ENCODE measurements at regions not wholly inside any gene's neighbourhood (a gene's known extent, or its start where the extent isn't known, plus 50 kb on each side); places are given as distances from the start of the nearest gene placed in this dataset.

DNA sequence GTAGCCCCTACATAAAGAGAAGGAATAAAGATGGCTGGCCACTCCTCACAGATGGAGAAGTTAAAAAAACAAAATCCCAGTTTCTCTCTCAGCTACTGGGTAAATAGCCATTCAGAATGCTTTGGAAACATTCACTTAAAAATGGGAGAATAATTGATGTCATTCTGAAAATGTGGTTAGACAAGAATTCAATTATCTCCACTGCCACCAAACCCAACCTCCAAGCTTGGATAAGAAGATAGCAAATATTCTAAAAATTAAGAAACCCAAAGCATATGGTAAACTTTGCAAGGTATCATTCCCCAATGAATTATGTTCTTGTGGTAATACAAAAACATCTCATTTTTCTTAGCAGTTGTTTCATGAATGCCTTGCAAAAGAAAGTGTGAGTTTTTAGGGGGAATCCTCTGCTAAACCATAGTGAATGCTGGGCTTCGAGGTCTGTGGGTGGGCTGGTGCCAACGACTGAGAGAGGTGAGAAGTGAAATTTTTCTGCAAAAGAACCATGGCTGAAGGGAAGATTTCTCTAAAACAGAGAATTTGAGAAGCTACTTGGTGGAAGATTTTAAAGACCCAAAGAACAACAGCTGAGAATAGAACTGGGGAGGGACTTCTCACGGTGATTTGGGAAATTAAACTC, 497.9 kb upstream of the JARID2 start:
- DNase-seq: no peak
- H3K4me1 ChIP-seq: no peaks in the 10 kb centered on the region
- H3K4me3 ChIP-seq: no peak overlapping the region
- no peaks in the 10 kb centered on the region for H3K9me3 ChIP-seq
- no peak overlapping the region for H3K27ac ChIP-seq
- intact Hi-C loops (cut with DNase I; ENCODE audit: low total_unique reads): no loop called here
- TF ChIP-seq POLR2A (IDR thresholded peaks at IDR 0.05): no peak
- TF ChIP-seq, protein P1, sequence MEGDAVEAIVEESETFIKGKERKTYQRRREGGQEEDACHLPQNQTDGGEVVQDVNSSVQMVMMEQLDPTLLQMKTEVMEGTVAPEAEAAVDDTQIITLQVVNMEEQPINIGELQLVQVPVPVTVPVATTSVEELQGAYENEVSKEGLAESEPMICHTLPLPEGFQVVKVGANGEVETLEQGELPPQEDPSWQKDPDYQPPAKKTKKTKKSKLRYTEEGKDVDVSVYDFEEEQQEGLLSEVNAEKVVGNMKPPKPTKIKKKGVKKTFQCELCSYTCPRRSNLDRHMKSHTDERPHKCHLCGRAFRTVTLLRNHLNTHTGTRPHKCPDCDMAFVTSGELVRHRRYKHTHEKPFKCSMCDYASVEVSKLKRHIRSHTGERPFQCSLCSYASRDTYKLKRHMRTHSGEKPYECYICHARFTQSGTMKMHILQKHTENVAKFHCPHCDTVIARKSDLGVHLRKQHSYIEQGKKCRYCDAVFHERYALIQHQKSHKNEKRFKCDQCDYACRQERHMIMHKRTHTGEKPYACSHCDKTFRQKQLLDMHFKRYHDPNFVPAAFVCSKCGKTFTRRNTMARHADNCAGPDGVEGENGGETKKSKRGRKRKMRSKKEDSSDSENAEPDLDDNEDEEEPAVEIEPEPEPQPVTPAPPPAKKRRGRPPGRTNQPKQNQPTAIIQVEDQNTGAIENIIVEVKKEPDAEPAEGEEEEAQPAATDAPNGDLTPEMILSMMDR (IDR thresholded peaks at IDR 0.05): no peak
- H3K36me3 ChIP-seq (ENCODE audit: low read depth, missing control alignments): no peaks in the 10 kb centered on the region
- WGBS, 2 donors: 72 to 82% methylated on average over 3 of the region's 3 CpGs
- no peaks in the 10 kb centered on the region for H3K27me3 ChIP-seq

- no peaks in the 10 kb centered on the region for H3K9me3 ChIP-seq
- 79 to 81% methylated on average over 4 of the region's 4 CpGs for WGBS, 2 donors
- DNase-seq: no peak
- no peak for TF ChIP-seq POLR2A (IDR thresholded peaks at IDR 0.05)
- TF ChIP-seq, protein P1 (IDR thresholded peaks at IDR 0.05): no peak
- no peak overlapping the region for H3K4me3 ChIP-seq
- no peaks in the 10 kb centered on the region for H3K4me1 ChIP-seq
- intact Hi-C loops (cut with DNase I; ENCODE audit: low total_unique reads): no loop called here
- no peak overlapping the region for H3K27ac ChIP-seq
- H3K27me3 ChIP-seq: no peaks in the 10 kb centered on the region
- no peaks in the 10 kb centered on the region for H3K36me3 ChIP-seq (ENCODE audit: low read depth, missing control alignments)
Measured at GRCh38 chr6:14748679-14749078, 497.2 kb upstream of the JARID2 start.

GRCh38 chr6:14750059-14750661, 495.7 kb upstream of the JARID2 start:
- WGBS, 2 donors: 81 to 84% methylated on average over 6 of the region's 6 CpGs
- Histone ChIP-seq H3K27me3 (no peaks in the 10 kb centered on the region), H3K36me3 (ENCODE audit: low read depth, missing control alignments) (no peaks in the 10 kb centered on the region), H3K4me3 (no peak overlapping the region), H3K27ac (no peak overlapping the region), H3K9me3 (no peaks in the 10 kb centered on the region), H3K4me1 (no peaks in the 10 kb centered on the region)
- TF ChIP-seq, protein P1 (IDR thresholded peaks at IDR 0.05): no peak
- TF ChIP-seq POLR2A (IDR thresholded peaks at IDR 0.05): no peak
- intact Hi-C loops (cut with DNase I; ENCODE audit: low total_unique reads): no loop called here
- no peak for DNase-seq

- WGBS, 2 donors: 73 to 75% methylated on average over 7 of the region's 7 CpGs
Measured at GRCh38 chr6:14751645-14752175, 494.2 kb upstream of the JARID2 start.

More at GRCh38 chr6:14751645-14752175, 494.2 kb upstream of the JARID2 start:
- H3K4me3 ChIP-seq: no peak overlapping the region
- no peak overlapping the region for H3K27ac ChIP-seq
- no peaks in the 10 kb centered on the region for H3K9me3 ChIP-seq
- no peaks in the 10 kb centered on the region for H3K36me3 ChIP-seq (ENCODE audit: low read depth, missing control alignments)
- intact Hi-C loops (cut with DNase I; ENCODE audit: low total_unique reads): no loop called here
- no peaks in the 10 kb centered on the region for H3K4me1 ChIP-seq
- no peak for DNase-seq
- TF ChIP-seq, protein P1 (IDR thresholded peaks at IDR 0.05): no peak
- no peak for TF ChIP-seq POLR2A (IDR thresholded peaks at IDR 0.05)
- H3K27me3 ChIP-seq: no peaks in the 10 kb centered on the region
